GM18867 (cell line): ENCODE measurements at regions not wholly inside any gene's neighbourhood (a gene's known extent, or its start where the extent isn't known, plus 50 kb on each side); places are given as distances from the start of the nearest gene placed in this dataset.

Source experiments
- ATAC-seq: cut with Tn5 transposase; IDR thresholded peaks from one replicate; pipeline ENCODE4 v1.9.1; 2021; ENCODE audit warnings: mild to moderate bottlenecking, moderate library complexity; ENCODE audit not compliant: unreplicated experiment

DNA sequence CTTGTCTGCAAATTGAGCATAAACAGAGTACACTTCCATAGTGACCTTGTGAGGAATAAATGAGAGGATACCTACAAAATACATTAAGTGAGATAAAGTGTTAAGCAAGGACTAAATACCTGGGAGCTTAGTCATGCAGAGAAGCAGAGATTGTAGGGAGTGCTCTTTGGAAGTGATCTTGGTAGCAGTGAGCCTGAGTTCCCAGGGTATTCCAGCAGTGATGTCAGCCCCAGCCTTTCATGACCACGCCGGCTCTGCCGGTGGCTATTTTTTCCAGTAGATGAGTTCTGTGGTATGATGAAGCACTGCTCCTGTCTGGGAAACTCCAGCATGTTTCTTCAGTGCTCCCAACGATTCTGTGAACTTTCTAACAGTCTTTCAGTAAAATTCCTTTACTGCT is 391.5 kb upstream of the IGFBP7 start:
- no peak for ATAC-seq

DNA sequence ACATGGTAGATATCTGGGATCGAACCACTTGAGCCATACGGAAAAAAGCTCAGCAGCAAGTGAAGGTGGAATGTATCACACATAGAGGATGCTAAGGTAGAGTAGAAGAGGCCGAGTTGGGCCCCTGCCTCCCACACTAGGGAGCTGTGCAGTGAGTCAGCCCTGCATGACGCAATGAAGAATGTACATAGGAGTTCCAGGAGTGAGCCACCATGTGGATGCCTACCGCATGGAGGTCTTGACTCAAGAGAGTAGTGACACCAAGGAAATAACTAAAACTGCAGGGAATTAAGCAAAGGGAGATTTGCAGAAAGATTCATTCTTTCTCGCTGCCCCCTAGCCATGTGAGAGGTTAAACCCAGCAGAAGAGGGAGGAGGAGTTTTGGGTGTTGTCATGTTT is 389.6 kb upstream of the IGFBP7 start:
- no peak for ATAC-seq

DNA sequence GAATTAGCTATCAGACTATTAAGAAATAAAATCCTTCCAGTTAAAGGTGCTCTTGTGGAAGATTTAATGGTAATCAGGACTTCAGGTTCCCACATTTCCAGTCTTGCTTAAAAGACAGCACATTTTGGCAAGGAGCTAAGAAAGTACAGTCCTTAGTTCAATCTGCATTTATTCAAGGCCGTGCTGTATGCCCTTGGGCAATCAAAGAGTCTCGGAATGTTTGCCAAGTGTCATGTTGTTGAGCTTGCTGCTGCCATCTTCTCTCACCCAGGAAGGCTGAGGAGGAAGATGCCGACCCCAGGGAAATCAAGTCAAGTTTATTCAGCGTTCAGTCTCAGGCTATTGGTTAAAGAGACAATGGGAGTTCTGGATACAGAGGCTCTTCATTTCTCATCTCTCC is 388.1 kb upstream of the IGFBP7 start:
- no peak for ATAC-seq

DNA sequence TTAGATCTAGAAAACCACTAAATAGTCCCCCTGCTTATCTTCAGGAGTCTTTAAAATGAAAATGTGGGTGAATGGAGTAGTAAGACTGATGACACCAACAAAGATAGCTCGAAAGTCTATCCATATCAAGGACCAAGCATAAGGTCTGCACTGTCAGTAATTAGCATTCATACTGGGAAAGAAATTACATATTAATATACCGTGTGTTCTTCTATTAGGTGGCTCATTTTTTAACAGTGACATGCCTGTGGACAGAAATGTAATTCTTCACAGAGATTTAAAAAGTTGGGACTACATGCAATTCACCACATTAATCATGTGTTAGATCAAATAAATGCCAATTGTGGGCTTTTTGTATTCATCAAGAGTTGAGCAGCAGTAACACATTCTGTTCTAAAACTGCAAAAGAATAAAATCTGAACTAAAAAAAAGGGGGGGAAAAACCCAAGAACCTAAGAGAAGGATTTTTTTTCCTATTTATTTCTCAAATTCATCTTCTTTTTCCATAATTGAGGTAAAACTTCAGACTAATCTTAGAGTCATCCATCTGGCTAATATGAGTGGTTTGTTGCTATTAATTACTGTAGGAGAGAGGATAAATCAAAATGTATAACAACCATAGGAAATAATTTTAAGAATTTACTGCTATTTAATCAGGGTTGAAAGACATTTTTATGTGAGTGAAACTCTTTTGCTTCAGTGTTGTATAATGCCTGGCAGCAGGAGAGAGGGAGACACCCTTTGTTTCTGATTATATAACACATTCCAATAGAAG is 386.7 kb upstream of the IGFBP7 start:
- no peak for ATAC-seq

- ATAC-seq: no peak
Measured at GRCh38 chr4:57494821-57495220, 384.6 kb upstream of the IGFBP7 start.

DNA sequence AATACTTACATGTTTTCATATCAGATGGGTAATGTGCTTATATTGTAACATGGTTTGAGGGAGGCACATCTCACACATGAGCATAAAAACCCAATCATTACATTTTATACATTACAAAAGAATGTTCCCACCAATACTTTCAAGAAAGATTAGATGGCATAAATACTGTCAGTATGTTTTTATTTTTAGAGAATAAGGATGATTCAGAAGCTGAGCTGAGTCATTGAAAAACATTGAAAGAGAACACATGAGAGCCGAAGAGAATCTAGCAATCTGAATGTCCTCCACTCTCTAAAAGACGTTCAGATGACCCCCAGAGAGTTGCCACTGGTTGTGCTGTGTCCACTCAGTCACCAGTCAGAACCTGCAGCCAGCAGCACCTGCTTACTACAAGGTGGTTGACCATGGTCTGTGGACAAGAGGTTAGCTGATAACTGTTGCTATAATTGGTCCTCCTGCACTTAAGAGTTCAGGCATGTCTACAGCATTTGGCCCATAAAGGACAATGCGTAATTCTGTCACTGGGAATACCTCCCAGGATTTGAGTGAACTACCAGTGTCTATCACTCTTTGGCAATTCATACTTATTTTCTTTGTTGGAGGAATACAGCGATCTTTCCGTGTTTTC is 382.2 kb upstream of the IGFBP7 start:
- ATAC-seq: no peak

- no peak for ATAC-seq
Measured at GRCh38 chr4:57491388-57491787, 381.2 kb upstream of the IGFBP7 start.

- no peak for ATAC-seq
Measured at GRCh38 chr4:57490520-57491255, 380.5 kb upstream of the IGFBP7 start.

- no peak for ATAC-seq
Measured at GRCh38 chr4:57488366-57489162, 378.4 kb upstream of the IGFBP7 start.

GRCh38 chr4:57475424-57475823 is 365.2 kb upstream of the IGFBP7 start:
- ATAC-seq: no peak

DNA sequence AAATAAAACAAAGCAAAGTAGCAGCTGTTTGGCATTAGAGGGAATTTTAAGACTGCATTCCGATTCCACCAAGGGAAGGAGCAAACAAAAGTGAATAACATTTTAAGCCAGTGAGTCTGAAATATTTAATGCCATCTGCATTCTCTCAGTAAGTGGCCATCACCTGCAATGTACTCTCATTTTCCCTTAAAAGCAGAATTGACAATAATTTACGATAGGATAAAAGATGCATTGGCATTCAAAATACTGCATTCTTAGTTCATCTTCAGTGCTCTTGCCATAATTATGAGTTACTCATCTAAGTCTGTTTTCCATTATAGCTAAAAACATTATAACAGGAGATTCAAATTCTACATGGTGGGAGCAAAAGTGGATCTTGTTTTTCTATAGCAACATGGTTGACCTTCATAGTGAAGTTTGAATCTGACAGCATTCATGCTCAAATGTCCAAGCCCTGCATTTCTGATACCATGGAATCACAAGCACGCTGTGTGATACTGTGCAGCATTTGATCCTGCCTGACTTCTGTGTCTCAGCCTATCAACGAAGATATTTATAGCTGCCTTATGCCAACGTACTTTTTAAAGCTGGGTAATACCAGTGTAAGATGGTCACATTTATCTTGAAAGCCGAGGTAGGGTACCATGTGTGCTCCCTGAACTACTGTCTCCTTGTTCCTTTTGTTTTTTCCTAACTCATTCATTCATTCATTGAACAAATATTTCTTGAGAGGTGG is 355.3 kb upstream of the IGFBP7 start:
- no peak for ATAC-seq

- ATAC-seq: no peak
Measured at GRCh38 chr4:57462843-57463242, 352.7 kb upstream of the IGFBP7 start.

GRCh38 chr4:57460967-57461366 is 350.8 kb upstream of the IGFBP7 start:
- ATAC-seq: no peak

- no peak for ATAC-seq
Measured at GRCh38 chr4:57448901-57449300, 338.7 kb upstream of the IGFBP7 start.

DNA sequence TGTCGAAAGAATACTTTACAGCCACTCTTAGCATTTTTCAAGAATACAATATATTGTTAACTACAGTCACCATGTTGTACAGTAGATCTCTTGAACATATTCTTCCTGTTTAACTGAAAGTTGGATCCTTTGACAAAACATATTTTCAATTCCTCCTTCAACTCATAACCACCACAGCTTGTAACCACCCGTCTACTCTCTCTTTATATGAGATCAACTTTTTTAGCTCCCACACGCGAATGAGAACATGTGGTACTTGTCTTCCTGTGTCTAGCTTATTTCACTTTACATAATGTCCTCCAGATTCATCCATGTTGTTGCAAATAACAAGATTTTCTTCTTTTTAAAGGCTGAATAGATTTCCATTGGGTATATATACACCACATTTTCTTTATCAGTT is 338.3 kb upstream of the IGFBP7 start:
- no peak for ATAC-seq

DNA sequence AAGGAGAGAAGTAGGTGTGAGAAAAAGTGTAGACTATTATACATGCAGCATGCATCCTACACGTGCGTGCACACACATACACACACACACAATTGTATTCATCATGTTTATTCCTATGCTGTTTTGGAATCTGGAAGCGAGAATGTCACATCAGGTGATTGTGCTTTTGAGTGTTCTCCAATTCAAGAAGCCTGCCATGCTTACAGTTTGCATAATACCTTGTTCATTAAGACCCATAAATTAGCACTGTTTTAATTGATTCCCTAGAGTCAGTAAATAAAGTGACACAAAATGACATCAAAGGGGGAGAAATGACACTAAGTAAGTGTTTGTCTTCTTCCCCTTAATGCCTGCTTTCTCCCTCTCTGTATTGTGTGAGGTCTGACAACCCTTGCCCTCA is 336.1 kb upstream of the IGFBP7 start:
- ATAC-seq: no peak

DNA sequence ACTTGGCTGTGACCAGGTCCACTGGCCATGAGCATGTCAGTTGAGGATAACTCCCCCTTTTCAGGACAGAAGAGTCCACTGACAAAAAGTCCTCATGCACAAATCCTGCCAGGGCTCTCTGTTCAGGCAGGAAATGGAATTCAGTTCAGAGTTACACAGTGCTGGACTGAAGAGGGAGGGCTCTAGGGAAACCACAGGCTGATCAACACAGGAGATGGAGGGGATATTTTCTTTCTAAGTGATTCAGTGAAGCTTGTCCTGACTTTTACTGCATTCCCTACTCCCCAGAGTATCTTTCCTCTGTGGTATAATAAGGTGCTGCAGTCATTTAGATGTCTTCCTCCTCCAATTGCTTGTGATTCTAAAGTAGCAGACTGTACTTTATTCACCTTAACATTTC is 335.5 kb upstream of the IGFBP7 start:
- no peak for ATAC-seq

DNA sequence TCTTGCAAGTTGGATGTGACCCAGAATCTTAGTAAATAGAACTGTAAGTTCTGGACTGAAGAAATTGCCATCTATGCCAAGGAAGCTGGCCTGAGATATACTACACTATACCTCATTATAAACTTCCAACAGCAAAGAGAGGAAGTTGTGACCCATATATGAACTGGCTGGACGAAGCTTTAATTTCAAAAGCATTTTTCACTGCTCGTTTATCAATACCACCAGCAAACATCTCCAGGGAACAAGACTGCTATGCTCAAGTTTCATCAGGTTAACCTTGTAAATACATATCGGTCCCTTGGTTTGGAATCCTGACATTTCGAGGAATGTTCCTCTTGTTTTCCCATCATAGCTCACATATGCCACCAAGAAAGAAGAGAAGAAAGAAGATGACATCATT is 334.5 kb upstream of the IGFBP7 start:
- no peak for ATAC-seq

DNA sequence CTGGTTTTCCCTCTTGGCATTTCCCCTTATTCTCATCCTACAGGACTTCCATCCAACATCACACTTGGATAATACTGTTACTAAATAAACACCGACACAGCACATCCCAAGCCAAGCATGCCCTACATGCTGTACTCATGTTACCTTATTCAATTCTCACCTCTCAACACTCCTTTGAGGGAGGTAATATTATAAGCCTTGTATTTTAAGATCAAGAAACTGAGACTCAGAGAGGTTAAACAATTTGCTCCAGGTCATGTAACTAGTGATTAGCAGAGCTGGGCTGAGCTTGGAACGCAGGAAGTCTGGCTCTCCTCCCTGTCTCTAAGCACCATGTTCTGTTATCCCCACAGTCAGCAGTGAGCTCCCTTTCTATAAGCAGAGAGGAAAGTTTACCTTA is 333.6 kb upstream of the IGFBP7 start:
- no peak for ATAC-seq

DNA sequence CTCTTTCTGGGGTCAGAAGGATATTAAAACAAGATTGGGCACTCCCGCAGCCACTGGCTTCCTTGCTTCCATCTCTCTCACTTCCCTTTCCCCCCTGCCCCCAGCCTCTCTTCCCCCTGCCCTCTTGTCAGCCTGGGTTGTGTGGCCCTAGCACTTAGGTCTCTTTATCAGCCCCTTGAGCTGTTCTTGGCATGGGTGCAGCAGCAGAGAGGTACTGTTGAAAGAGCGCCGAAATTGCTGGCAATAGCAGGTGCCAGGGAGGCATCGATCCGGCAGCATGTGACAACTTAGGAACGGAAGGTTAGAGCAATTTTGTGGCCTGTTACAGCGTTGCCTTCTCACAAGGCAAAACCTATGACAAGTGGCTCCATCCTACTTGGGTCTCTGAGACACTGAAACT is 333.1 kb upstream of the IGFBP7 start:
- ATAC-seq: no peak
